AG10803 (cell line): ENCODE measurements at regions not wholly inside any gene's neighbourhood (a gene's known extent, or its start where the extent isn't known, plus 50 kb on each side); places are given as distances from the start of the nearest gene placed in this dataset.

Experiments
- DNase-seq: peaks from one replicate; pipeline ENCODE4 v3.0.0; 2010; ENCODE audit warnings: low read depth
- H3K4me3 ChIP-seq: 2 replicates; pipeline ENCODE4 v1.5.1; 2011; ENCODE audit warnings: mild to moderate bottlenecking, low read length, control low read depth
- TF ChIP-seq, protein P1 (sequence below): conservative IDR thresholded peaks from 2 replicates; pipeline ENCODE4 v1.5.1; 2011; ENCODE audit warnings: mild to moderate bottlenecking, low read length, control low read depth, inconsistent platforms

DNA sequence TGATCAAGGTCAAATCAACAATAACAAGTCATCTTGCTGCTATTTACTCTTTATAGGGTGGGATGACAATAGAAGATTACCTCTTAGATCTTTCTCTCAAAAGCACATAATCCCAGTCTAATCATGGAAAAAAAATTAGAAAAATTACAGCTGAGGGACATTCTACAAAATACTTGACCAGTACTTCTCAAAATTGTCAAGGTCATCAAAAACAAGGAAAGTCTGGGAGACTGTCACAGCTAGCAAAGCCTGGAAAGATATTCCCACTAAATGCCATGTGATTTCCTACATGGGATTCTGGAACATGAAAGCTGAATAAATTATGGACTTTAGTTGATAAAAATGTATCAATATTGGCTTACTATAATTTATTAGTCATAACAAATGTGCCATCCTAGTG is 276.2 kb downstream of the RNF144A start:
- H3K4me3 ChIP-seq, result no peak overlapping the region
- TF ChIP-seq, protein P1, sequence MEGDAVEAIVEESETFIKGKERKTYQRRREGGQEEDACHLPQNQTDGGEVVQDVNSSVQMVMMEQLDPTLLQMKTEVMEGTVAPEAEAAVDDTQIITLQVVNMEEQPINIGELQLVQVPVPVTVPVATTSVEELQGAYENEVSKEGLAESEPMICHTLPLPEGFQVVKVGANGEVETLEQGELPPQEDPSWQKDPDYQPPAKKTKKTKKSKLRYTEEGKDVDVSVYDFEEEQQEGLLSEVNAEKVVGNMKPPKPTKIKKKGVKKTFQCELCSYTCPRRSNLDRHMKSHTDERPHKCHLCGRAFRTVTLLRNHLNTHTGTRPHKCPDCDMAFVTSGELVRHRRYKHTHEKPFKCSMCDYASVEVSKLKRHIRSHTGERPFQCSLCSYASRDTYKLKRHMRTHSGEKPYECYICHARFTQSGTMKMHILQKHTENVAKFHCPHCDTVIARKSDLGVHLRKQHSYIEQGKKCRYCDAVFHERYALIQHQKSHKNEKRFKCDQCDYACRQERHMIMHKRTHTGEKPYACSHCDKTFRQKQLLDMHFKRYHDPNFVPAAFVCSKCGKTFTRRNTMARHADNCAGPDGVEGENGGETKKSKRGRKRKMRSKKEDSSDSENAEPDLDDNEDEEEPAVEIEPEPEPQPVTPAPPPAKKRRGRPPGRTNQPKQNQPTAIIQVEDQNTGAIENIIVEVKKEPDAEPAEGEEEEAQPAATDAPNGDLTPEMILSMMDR, result no peak
- no peak for DNase-seq

- TF ChIP-seq, protein P1, result no peak
- no peak overlapping the region for H3K4me3 ChIP-seq
- DNase-seq, result no peak
Observed at GRCh38 chr2:7194950-7195349, 277.7 kb downstream of the RNF144A start.

DNA sequence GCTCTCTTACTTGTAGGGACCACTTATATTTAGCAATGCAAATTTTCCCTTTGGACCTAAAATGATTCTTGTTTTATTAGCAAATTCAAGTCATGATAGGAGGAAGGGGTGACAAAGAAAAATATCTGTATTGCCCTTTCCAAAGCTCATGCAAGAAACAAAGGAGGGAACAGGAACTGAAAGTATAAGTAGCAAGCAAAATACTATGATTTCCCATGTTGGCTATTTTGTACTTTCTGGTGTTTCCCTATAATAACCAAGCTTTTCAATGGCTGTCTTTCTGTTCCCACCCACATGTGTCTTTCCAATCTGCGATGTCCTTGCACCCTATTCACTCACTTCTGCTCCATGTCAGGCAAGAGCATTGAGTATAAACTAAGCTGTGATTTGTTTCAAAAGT is 279.7 kb downstream of the RNF144A start:
- no peak for DNase-seq
- TF ChIP-seq, protein P1, result no peak
- no peak overlapping the region for H3K4me3 ChIP-seq

DNA sequence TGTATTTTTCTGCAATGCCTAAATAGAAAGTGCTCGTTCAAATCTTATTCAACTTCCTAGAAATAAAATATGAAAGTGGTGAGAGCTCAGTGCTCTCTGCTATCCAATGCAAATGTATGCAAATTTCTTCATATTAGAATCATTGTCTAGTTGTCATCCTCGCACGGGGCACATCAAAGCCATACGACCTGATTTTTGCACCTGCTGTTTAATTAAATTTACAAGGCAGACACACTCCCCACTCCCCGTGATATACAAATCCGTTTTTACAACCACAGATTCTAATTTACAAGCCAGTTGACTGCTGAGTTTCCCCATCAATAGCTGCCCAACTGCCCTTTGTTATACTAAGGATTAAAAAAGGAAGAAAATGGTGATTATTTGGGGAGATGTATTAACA is 284.6 kb downstream of the RNF144A start:
- no peak for DNase-seq
- no peak overlapping the region for H3K4me3 ChIP-seq
- TF ChIP-seq, protein P1, result no peak

DNA sequence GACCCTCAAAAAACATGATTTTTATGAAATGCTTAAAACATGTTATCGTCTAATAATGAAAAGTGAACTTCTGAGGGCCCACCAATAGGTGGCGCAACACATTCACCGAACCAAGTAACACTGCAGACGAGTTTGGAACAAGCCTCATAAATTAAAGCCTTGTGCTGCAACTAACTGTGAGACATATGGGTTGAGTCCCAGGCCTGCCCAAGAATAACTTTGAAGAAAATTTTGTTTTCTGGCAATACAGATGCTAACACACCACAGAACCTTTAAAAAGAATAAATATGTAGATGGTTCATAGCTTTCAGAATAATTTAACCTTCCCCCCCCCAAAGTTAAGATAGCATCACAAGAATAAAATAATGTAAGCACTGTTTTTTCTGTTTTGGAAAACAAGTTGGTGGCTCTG is 285.9 kb downstream of the RNF144A start:
- TF ChIP-seq, protein P1, result peak; percentile 92
- no peak overlapping the region for H3K4me3 ChIP-seq
- peak; percentile 84 for DNase-seq

GRCh38 chr2:7205151-7205830 is 288.1 kb downstream of the RNF144A start:
- DNase-seq, result no peak
- H3K4me3 ChIP-seq, result no peak overlapping the region
- TF ChIP-seq, protein P1, result no peak

GRCh38 chr2:7206111-7206810 is 289.0 kb downstream of the RNF144A start:
- DNase-seq, result no peak
- H3K4me3 ChIP-seq, result no peak overlapping the region
- TF ChIP-seq, protein P1, result no peak
